Femur (tissue), 1 donor: ENCODE measurements at regions not wholly inside any gene's neighbourhood (a gene's known extent, or its start where the extent isn't known, plus 50 kb on each side); places are given as distances from the start of the nearest gene placed in this dataset.
A peak's percentile ranks its signal among the peaks of the same experiment; 100 is the strongest.
"Not testable (repeated sequence)": the region's sequence is repeated elsewhere in the genome, so short reads cannot be mapped to it uniquely, and the experiment has no call there.

Experiments used
- DNase-seq: peaks from one replicate; pipeline ENCODE4 v3.0.0-alpha.2; 2017

GRCh38 chr7:93048136-93048930, 69.4 kb downstream of the SAMD9 start:
- DNase-seq: no peak

GRCh38 chr7:93047514-93048099, 70.2 kb downstream of the SAMD9 start:
- no peak for DNase-seq

GRCh38 chr7:93046641-93047040, 71.1 kb downstream of the SAMD9 start:
- no peak for DNase-seq

GRCh38 chr7:93044147-93044810, 73.5 kb downstream of the SAMD9 start:
- DNase-seq: no peak

GRCh38 chr7:93043385-93043985, 74.3 kb downstream of the SAMD9 start:
- peak; percentile 84 for DNase-seq

GRCh38 chr7:93040355-93040754, 77.4 kb downstream of the SAMD9 start:
- DNase-seq: no peak

- no peak for DNase-seq
These were observed 78.0 kb downstream of the SAMD9 start for GRCh38 chr7:93039786-93040185.

- DNase-seq: no peak
These were observed 78.5 kb downstream of the SAMD9 start for GRCh38 chr7:93039282-93039681.

GRCh38 chr7:93036807-93037206, 81.0 kb downstream of the SAMD9 start:
- DNase-seq: no peak

- DNase-seq: no peak
These were observed 81.6 kb downstream of the SAMD9 start for GRCh38 chr7:93036149-93036640.

GRCh38 chr7:93031795-93032194, 86.0 kb downstream of the SAMD9 start:
- DNase-seq: no peak

GRCh38 chr7:93030605-93031225, 87.1 kb downstream of the SAMD9 start:
- DNase-seq: no peak

- DNase-seq: no peak
These were observed 88.7 kb downstream of the SAMD9 start for GRCh38 chr7:93029056-93029455.

- DNase-seq: no peak
These were observed 89.2 kb downstream of the SAMD9 start for GRCh38 chr7:93028610-93029009.

- DNase-seq: no peak
These were observed 90.7 kb downstream of the SAMD9 start for GRCh38 chr7:93027044-93027443.

GRCh38 chr7:93026425-93026824, 91.4 kb downstream of the SAMD9 start:
- DNase-seq: no peak

GRCh38 chr7:93025389-93025788, 92.4 kb downstream of the SAMD9 start:
- no peak for DNase-seq

GRCh38 chr7:93022931-93023478, 94.8 kb downstream of the SAMD9 start:
- DNase-seq: not testable (repeated sequence)

- no peak for DNase-seq
These were observed 96.0 kb downstream of the SAMD9 start for GRCh38 chr7:93021748-93022147.

- no peak for DNase-seq
These were observed 99.1 kb downstream of the SAMD9 start for GRCh38 chr7:93018716-93019115.

GRCh38 chr7:93016681-93017381, 100.9 kb downstream of the SAMD9 start:
- DNase-seq: no peak
